ENCODE measurements at regions not wholly inside any gene's neighbourhood (a gene's known extent, or its start where the extent isn't known, plus 50 kb on each side); places are given as distances from the start of the nearest gene placed in this dataset.

DNA sequence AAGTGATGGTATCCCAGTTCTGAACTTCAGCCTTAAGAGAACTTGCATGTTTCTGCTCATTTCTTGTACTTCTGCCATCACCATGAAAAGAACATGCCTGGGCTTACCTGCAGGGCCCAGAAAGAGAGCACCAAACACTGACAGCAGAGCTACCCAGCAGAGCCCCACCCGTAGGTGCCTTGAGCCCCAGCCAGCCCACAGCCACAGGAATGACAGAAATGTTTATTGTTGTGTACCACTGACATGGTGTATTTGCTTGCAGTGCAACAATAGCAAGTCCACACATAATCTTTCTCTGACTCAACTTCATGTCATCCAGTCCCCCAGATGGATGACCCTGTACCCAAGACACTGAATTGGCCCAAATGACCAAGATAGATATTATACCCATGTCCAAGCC, 195.2 kb downstream of the TSHZ3 start:
- TF ChIP-seq POLR2AphosphoS5 (IDR thresholded peaks at IDR 0.05; ENCODE audit: low read depth, low read length) (no peak), POLR2A (IDR thresholded peaks at IDR 0.05; ENCODE audit: low read depth, low read length) (no peak), POU2F2 (IDR thresholded peaks at IDR 0.05; ENCODE audit: low read depth, low read length) (no peak), TAF1 (IDR thresholded peaks at IDR 0.05; ENCODE audit: low read depth, low read length) (no peak), PAX5 (IDR thresholded peaks at IDR 0.05; ENCODE audit: insufficient read depth, low read length, severe bottlenecking) (no peak), SPI1 (IDR thresholded peaks at IDR 0.05; ENCODE audit: low read depth, low read length) (no peak)
